RWPE1 (cell line): ENCODE measurements at regions not wholly inside any gene's neighbourhood (a gene's known extent, or its start where the extent isn't known, plus 50 kb on each side); places are given as distances from the start of the nearest gene placed in this dataset.

Experiments
- CTCF ChIA-PET: fragments of 350-600 bp; sonication (Branson Sonifier 250); formaldehyde crosslinking; extraction: SDS; loops from one replicate; lab custom pipeline; 2021; lab: Yijun Ruan, JAX
- POLR2A ChIA-PET: fragments of 400-600 bp; formaldehyde crosslinking; extraction: SDS; loops from one replicate; lab custom pipeline; 2020; ENCODE audit warnings: antibody characterized with exemption; ENCODE audit not compliant: low non-redundant PET; lab: Yijun Ruan, JAX
- DNase-seq: peaks from one replicate; pipeline ENCODE4 v3.0.0; 2012; ENCODE audit warnings: low spot score
- H3K27ac ChIP-seq: fragments of 450-650 bp; 2 replicates; pipeline ENCODE4 v1.5.1; 2017
- CTCF ChIP-seq: fragments of 450-650 bp; conservative IDR thresholded peaks from 2 replicates; pipeline ENCODE4 v1.5.1; 2017; ENCODE audit warnings: low read depth, mild to moderate bottlenecking

GRCh38 chr12:118850244-118850825 is 131.0 kb upstream of the SRRM4 start:
- POLR2A ChIA-PET = no interaction called here
- DNase-seq = no peak
- TF ChIP-seq CTCF = peak; percentile 33

GRCh38 chr12:118851891-118852290 is 129.4 kb upstream of the SRRM4 start:
- ChIA-PET POLR2A (no interaction called here), CTCF (no interaction called here)
- no peak for TF ChIP-seq CTCF
- H3K27ac ChIP-seq = no peak overlapping the region
- no peak for DNase-seq

More at GRCh38 chr12:118850244-118850825, 131.0 kb upstream of the SRRM4 start:
- CTCF ChIA-PET = interaction anchor here (0.6 to 0.7 kb wide), 2 partner anchors 453 to 513 kb away, joined by 3 read pairs; no protein-coding TSS in a partner anchor
- no peak overlapping the region for H3K27ac ChIP-seq

- no peak for DNase-seq
- no peak overlapping the region for H3K27ac ChIP-seq
- POLR2A ChIA-PET = no interaction called here
- no peak for TF ChIP-seq CTCF
- CTCF ChIA-PET = no interaction called here
Measured at GRCh38 chr12:118853634-118854033, 127.7 kb upstream of the SRRM4 start.

GRCh38 chr12:118855858-118856257 is 125.5 kb upstream of the SRRM4 start:
- TF ChIP-seq CTCF = no peak
- H3K27ac ChIP-seq = no peak overlapping the region
- CTCF ChIA-PET = no interaction called here
- POLR2A ChIA-PET = no interaction called here
- no peak for DNase-seq

- POLR2A ChIA-PET = no interaction called here
- no peak for DNase-seq
- no peak overlapping the region for H3K27ac ChIP-seq
- CTCF ChIA-PET = no interaction called here
- TF ChIP-seq CTCF = no peak
Measured at GRCh38 chr12:118866346-118866745, 115.0 kb upstream of the SRRM4 start.

GRCh38 chr12:118870551-118870950 is 110.8 kb upstream of the SRRM4 start:
- CTCF ChIA-PET = interaction anchor here (0.5 kb wide), 1 partner anchor 563 kb away, joined by 3 read pairs; no protein-coding TSS in a partner anchor
- no peak for DNase-seq
- TF ChIP-seq CTCF = no peak
- POLR2A ChIA-PET = no interaction called here
- no peak overlapping the region for H3K27ac ChIP-seq
